SU-DHL-6 (cell line): ENCODE measurements at regions not wholly inside any gene's neighbourhood (a gene's known extent, or its start where the extent isn't known, plus 50 kb on each side); places are given as distances from the start of the nearest gene placed in this dataset.

Experiments used
- H2AFZ ChIP-seq: fragments of 200-600 bp; sonication (generic); 2 replicates; pipeline ENCODE4 v1.6.1; 2014; ENCODE audit warnings: low read depth, mild to moderate bottlenecking, moderate library complexity, mixed read lengths, antibody characterized with exemption, low read length; ENCODE audit not compliant: severe bottlenecking
- H3F3A ChIP-seq: fragments of 200-600 bp; shearing (Covaris generic); 2 replicates; pipeline ENCODE4 v1.6.0; 2016; ENCODE audit warnings: antibody characterized with exemption, mild to moderate bottlenecking; ENCODE audit not compliant: insufficient read depth
- H3K27ac ChIP-seq: fragments of 200-600 bp; sonication (generic); 2 replicates; pipeline ENCODE4 v1.5.1; 2016; ENCODE audit warnings: low read depth, mild to moderate bottlenecking, low read length, moderate library complexity, mixed read lengths
- H3K27me3 ChIP-seq: fragments of 200-600 bp; sonication (generic), shearing (Covaris generic); 2 replicates; pipeline ENCODE4 v1.6.0; 2014; ENCODE audit warnings: mild to moderate bottlenecking, low read length
- H3K36me3 ChIP-seq: fragments of 200-600 bp; sonication (generic); 2 replicates; pipeline ENCODE4 v1.6.1; 2014; ENCODE audit warnings: mild to moderate bottlenecking, low read length, mixed read lengths
- H3K4me2 ChIP-seq: fragments of 300-600, 200-600 bp; shearing (Covaris generic), sonication (generic); 2 replicates; pipeline ENCODE4 v1.6.0; 2014; ENCODE audit warnings: low read length, low read depth, mild to moderate bottlenecking; ENCODE audit not compliant: poor library complexity, severe bottlenecking
- H3K4me3 ChIP-seq: fragments of 200-600 bp; sonication (generic); 2 replicates; pipeline ENCODE4 v1.5.1; 2014; ENCODE audit warnings: antibody characterized with exemption, low read length, mild to moderate bottlenecking, mixed read lengths; ENCODE audit not compliant: insufficient read depth, poor library complexity, severe bottlenecking
- H3K79me2 ChIP-seq: fragments of 200-600 bp; sonication (generic); 2 replicates; pipeline ENCODE4 v1.6.1; 2014; ENCODE audit warnings: mild to moderate bottlenecking, low read length, moderate library complexity; ENCODE audit not compliant: insufficient read depth
- H3K9ac ChIP-seq: fragments of 200-600 bp; sonication (generic); 2 replicates; pipeline ENCODE4 v1.7.0; 2014; ENCODE audit warnings: mild to moderate bottlenecking, low read length
- H3K9me2 ChIP-seq: fragments of 200-600 bp; sonication (generic); replicated peaks from 2 replicates; pipeline ENCODE4 v1.6.1; 2014; ENCODE audit warnings: low read length; ENCODE audit not compliant: insufficient read depth
- H3K9me3 ChIP-seq: fragments of 200-600 bp; sonication (generic); 2 replicates; pipeline ENCODE4 v1.6.1; 2014; ENCODE audit warnings: low read length, mixed read lengths; ENCODE audit not compliant: insufficient read depth
- H4K20me1 ChIP-seq: fragments of 200-600 bp; sonication (generic); 2 replicates; pipeline ENCODE4 v1.6.1; 2014; ENCODE audit warnings: low read depth, mild to moderate bottlenecking, antibody characterized with exemption, low read length, moderate library complexity, mixed read lengths
- CTCF ChIP-seq: fragments of 200-600 bp; sonication (generic); IDR thresholded peaks from one replicate; pipeline ENCODE4 v1.5.1; 2017; ENCODE audit warnings: antibody characterized with exemption, mild to moderate bottlenecking, low read length, moderate library complexity; ENCODE audit not compliant: insufficient read depth, poor library complexity, severe bottlenecking
- EZH2phosphoT487 ChIP-seq: fragments of 200-600 bp; sonication (generic), shearing (Covaris generic); conservative IDR thresholded peaks from 2 replicates; pipeline ENCODE4 v1.6.1; 2018; ENCODE audit warnings: mild to moderate bottlenecking, antibody characterized with exemption, low read length, moderate library complexity, mixed read lengths

DNA sequence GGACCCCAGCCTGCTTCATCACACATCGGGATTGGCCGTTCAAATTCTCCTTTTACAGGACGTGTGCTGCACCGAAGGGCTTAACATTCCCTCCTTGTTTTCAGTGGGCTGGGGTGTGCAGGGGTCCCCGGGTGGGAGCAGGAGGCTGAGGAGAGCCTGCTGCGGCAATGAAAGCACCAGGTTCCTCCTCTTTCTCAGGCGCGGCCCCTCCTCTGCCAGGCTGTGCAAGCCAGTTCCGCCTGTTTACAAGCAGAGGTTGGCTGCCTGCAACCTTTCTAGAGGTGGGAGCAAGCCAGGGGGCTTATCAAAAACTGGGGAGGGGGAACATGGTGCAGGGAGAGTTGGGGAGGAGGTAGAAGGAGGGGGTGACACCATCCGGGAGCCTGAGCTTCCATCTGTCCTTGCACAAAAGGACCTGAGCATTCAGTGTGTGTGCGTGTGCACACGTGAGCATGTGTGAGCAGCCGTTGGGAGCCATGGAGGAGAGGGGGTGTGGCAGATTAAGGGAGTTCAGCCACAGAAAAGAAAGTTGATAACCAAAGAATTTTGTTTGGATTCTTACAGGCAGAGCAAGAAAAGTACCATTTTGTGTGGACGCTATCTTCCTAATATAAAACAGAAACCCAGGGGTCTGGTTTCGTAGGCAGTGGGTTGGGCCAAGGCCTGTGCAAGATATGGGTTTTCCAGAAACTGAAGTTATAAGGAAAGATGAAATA, 108.8 kb upstream of the RFLNA start:
- Histone ChIP-seq H3F3A (no peaks in the 10 kb centered on the region), H4K20me1 (no peaks in the 10 kb centered on the region), H3K36me3 (no peaks in the 10 kb centered on the region), H2AFZ (no peak overlapping the region), H3K9ac (no peak overlapping the region), H3K27me3 (no peaks in the 10 kb centered on the region), H3K27ac (no peak overlapping the region), H3K9me2 (no peaks in the 10 kb centered on the region), H3K4me2 (no peak overlapping the region), H3K4me3 (no peak overlapping the region), H3K9me3 (no peaks in the 10 kb centered on the region), H3K79me2 (no peaks in the 10 kb centered on the region)
- TF ChIP-seq CTCF: no peak
- no peak for TF ChIP-seq EZH2phosphoT487

DNA sequence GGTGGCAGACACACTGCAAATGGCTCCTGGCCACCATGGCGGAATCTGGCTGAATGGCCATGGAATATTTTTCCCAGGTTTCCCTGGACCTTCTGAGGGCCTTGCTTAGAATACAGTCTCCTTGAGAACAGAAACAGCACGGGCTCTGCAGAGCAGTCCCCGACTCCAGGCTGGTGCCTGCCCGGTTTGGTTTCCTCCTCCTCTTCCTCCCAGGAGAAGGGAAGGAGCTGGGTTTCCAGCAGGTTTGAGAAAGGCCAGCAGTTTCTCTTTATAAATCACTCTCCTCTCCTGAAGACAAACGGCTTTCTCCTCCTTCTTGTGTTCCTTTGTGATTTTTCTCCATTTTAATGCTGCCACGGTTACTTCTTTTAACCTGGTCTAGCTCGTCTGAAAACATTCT, 106.8 kb upstream of the RFLNA start:
- TF ChIP-seq CTCF: no peak
- TF ChIP-seq EZH2phosphoT487: no peak
- Histone ChIP-seq H3K4me3 (no peak overlapping the region), H3K27me3 (no peaks in the 10 kb centered on the region), H3K79me2 (no peaks in the 10 kb centered on the region), H3F3A (no peaks in the 10 kb centered on the region), H3K27ac (no peak overlapping the region), H3K36me3 (no peaks in the 10 kb centered on the region), H3K9ac (no peak overlapping the region), H3K9me2 (no peaks in the 10 kb centered on the region), H2AFZ (no peak overlapping the region), H3K9me3 (no peaks in the 10 kb centered on the region), H3K4me2 (no peak overlapping the region), H4K20me1 (no peaks in the 10 kb centered on the region)

- Histone ChIP-seq H3K36me3 (no peaks in the 10 kb centered on the region), H3K27me3 (no peaks in the 10 kb centered on the region), H3K9me3 (no peaks in the 10 kb centered on the region), H2AFZ (no peak overlapping the region), H3K27ac (no peak overlapping the region), H3K4me2 (no peak overlapping the region), H3K4me3 (no peak overlapping the region), H3K9me2 (no peaks in the 10 kb centered on the region), H4K20me1 (no peaks in the 10 kb centered on the region), H3F3A (no peaks in the 10 kb centered on the region), H3K9ac (no peak overlapping the region), H3K79me2 (no peaks in the 10 kb centered on the region)
- no peak for TF ChIP-seq CTCF
- no peak for TF ChIP-seq EZH2phosphoT487
Measured at GRCh38 chr12:124188561-124189405, 106.1 kb upstream of the RFLNA start.
